ENCODE measurements at regions not wholly inside any gene's neighbourhood (a gene's known extent, or its start where the extent isn't known, plus 50 kb on each side); places are given as distances from the start of the nearest gene placed in this dataset.

DNA sequence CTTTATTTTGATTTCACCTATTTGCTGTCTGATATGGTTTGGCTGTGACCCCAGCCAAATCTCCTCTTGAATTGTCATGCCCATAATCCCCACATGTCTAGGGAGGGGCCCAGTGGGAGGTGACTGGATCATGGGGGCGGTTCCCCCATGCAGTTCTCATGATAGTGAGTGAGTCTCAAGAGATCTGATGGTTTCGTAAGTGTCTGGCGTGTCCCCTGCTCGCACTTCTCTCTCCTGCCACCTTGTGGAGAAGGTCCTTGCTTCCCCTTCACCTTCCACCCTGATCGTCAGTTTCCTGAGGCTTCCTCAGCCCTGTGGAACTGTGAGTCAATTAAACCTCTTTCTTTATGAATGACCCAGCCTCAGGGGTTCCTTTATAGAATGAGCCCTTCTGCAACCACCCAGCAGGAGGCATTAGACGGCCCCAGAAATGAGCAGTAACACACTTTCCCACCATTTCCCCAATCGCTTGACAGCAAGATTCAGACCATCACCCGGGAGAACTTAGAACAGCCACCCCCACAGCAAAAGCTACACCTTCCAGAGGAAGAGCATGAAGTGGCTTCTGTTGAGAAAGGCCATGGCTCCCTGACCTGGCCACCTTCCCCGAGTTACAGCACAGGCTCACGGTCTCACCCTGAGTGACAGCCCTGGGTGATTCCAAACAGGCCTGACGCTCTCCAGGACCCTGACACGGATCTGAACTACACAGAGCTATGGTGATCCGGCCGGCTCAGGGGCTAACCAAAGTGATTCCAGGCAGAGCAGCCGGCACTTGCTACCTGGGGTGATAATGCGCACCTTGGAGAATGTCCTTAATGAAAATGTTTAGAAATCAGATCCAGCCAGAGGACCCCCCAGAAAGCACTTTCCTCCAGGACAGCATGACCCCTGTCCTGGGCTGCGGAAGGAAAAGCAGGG lies 131.2 kb upstream of the CDH4 start:
- Mint-ChIP-seq H3K27ac (no peak overlapping the region), H3K4me3 (no peak overlapping the region), H3K9me3 (no peaks in the 10 kb centered on the region), H3K4me1 (ENCODE audit: low read depth) (peaks cover 3% of the 10 kb centered on the region), H3K36me3 (ENCODE audit: low read depth) (no peaks in the 10 kb centered on the region), H3K27me3 (peaks cover 11% of the 10 kb centered on the region)
- peak; percentile 37 for DNase-seq

DNA sequence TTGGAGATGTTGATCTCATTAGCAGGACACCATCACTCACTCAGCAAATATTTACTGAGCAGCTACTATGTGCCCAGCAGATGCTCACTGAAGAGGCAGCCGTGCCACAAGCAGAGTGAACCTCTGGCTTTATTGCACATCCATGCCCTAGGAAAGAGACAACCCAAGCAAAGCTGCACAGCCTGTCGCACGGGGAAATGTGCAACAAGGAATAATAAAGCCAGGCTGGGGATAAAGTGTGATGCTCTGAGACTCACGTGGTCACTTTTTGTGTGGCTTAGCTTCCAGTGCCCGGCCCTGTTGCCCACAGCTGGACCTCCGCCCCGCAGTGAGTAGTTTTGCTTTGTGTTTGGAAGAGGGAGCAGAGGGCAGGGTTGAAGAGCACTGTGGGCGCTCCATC lies 130.4 kb upstream of the CDH4 start:
- Mint-ChIP-seq H3K36me3 (ENCODE audit: low read depth) (no peaks in the 10 kb centered on the region), H3K27me3 (peaks cover 11% of the 10 kb centered on the region), H3K4me3 (no peak overlapping the region), H3K9me3 (no peaks in the 10 kb centered on the region), H3K4me1 (ENCODE audit: low read depth) (peaks cover 3% of the 10 kb centered on the region), H3K27ac (no peak overlapping the region)
- no peak for DNase-seq

DNA sequence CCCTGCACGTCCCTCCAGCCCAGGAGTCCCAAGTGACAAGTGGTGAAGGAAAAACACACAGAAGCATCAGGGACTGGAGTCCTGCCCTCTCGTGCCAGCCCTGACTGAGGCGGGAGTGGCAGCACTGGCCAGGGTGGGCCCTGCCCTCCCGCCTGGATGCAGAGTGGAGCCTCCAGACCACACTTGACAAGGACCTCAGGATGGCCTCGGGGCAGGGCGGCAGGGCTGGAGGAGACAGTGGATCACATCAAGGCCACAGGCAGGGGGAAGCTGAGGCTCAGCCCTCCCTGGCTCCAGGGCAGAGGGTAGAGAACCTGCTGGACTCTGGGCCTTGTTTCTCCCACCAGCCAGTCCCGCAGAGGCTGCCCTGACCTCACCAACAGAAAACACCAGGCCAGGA lies 128.8 kb upstream of the CDH4 start:
- H3K4me3 Mint-ChIP-seq: no peak overlapping the region
- no peak overlapping the region for H3K27ac Mint-ChIP-seq
- H3K4me1 Mint-ChIP-seq (ENCODE audit: low read depth): peaks cover 3% of the 10 kb centered on the region
- no peak for DNase-seq
- no peaks in the 10 kb centered on the region for H3K9me3 Mint-ChIP-seq
- peaks cover 11% of the 10 kb centered on the region for H3K27me3 Mint-ChIP-seq
- H3K36me3 Mint-ChIP-seq (ENCODE audit: low read depth): no peaks in the 10 kb centered on the region

DNA sequence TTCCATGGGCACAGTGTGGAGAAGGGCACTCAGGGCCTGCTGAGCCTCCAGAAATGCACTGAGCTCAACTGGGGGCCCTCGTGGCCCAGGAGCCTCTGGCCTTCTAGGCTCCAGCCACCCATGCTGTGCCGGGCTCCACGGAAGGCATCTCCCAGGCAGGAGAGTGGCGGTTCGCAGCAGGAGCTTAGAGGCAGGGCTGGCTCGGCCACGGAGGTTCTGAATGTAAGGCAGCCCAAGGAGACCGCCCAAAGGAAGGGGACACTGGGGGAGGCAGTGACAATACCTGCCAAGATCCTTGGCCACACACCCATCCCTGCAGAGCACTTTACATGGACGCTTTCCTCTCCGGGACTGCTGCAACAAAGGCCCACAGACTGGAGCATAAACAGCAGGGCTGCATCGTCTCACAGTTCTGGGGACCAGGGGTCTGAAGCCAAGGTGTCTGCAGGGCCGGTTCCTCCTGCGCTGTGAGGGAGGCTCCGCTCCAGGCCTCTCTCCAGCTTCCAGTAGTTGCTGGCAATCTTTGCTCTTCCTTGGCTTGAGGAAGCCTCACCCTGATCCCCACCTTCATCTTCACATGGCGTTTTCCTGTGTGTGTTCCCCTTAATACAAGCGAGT lies 128.2 kb upstream of the CDH4 start:
- H3K4me1 Mint-ChIP-seq (ENCODE audit: low read depth): peaks cover 3% of the 10 kb centered on the region
- no peaks in the 10 kb centered on the region for H3K9me3 Mint-ChIP-seq
- H3K27ac Mint-ChIP-seq: no peak overlapping the region
- no peak for DNase-seq
- H3K36me3 Mint-ChIP-seq (ENCODE audit: low read depth): no peaks in the 10 kb centered on the region
- H3K27me3 Mint-ChIP-seq: peaks cover 5% of the 10 kb centered on the region
- H3K4me3 Mint-ChIP-seq: no peak overlapping the region

DNA sequence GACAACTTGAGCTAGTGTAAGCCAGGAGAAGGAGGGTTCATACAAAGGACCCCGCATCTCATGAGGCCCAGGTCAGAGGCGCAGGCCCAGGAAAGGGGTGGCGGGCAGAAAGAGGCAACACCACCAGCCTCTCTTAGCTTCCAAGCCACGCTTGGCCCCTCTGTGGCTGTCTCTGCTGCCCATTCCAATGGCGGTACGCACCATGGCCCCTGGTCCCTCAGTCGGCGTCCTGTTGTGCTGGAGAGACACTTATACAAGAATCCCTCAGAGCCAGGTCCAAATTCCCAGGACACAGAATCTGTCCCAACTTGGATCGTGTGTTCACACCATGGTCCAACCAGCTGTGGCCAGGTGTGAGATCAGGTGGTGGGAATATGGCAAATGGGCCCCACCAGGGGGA lies 127.0 kb upstream of the CDH4 start:
- Mint-ChIP-seq H3K4me1 (ENCODE audit: low read depth) (peaks cover 5% of the 10 kb centered on the region), H3K36me3 (ENCODE audit: low read depth) (no peaks in the 10 kb centered on the region), H3K4me3 (no peak overlapping the region), H3K27ac (no peak overlapping the region), H3K9me3 (no peaks in the 10 kb centered on the region), H3K27me3 (no peaks in the 10 kb centered on the region)
- DNase-seq: no peak

DNA sequence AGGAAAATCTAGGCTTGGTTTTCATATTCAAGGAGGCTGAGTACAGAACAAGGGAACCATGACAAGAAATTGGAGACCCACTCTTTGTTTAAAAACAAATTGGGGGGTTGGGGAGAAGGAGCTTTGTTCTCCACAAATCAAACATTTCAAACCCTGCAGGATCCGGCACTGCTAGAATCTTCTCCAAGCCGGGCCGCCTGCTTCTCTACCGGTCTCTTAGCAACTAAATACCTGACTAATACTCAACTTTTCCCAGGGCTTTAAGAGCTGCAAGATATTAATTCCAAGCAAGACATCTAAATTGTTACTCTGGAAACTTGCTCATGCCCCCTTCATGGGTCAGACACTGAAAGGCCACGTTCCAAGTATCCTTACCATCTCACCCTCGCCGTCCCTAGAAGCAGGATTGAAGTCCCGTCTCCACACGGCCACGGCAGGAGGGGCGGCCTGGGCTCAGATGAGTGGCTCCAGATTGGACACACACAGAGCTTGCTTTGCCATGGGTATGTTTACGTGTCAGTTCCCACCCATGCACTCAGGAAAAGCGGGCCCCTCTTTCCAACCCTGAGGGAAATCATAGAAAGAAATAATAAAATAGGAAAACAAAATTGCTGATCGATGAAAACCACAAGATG lies 126.4 kb upstream of the CDH4 start:
- peaks cover 3% of the 10 kb centered on the region for H3K4me1 Mint-ChIP-seq (ENCODE audit: low read depth)
- no peak overlapping the region for H3K4me3 Mint-ChIP-seq
- H3K36me3 Mint-ChIP-seq (ENCODE audit: low read depth): no peaks in the 10 kb centered on the region
- no peak overlapping the region for H3K27ac Mint-ChIP-seq
- DNase-seq: no peak
- H3K27me3 Mint-ChIP-seq: peaks cover 4% of the 10 kb centered on the region
- no peaks in the 10 kb centered on the region for H3K9me3 Mint-ChIP-seq

DNA sequence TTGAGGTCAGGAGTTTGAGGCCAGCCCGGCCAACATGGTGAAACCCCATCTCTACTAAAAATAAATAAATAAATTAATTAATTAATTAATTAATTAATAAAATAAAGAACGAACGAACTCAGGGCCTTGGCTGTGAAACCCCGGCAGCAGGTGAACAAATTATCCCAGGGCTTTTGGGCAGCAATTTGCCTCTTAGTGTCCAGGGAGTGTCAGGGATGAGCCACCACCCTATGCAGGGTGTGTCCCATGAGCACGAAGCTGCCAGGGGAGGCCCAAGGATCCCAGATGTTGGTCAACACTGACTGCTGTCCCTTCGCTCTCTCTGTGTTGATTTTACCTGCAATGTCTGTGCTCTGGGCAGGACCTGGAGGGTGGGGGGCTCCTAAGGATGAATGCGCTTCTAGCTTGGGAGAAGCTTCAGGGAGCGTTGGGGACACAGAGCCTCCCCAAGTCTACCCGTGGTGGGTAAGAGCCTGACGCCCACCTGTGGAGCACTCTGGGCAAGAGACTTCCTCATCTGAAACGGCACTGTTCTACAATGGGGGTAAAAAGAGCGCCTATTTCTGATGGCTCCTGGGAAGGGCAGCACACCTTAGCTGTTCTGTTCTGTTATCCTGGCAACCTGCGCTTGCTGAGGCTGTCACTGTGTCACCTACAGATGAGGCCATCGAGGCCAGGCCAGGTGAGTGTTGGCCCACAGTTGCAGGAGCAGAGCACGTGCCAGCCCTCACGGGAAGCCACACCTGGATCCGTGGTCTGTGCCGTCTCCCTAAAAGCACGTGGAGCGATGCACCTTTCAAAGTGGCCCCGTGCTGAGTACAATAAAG lies 125.5 kb upstream of the CDH4 start:
- Mint-ChIP-seq H3K4me3 (no peak overlapping the region), H3K36me3 (ENCODE audit: low read depth) (no peaks in the 10 kb centered on the region), H3K27ac (no peak overlapping the region), H3K27me3 (peaks cover 7% of the 10 kb centered on the region), H3K9me3 (no peaks in the 10 kb centered on the region), H3K4me1 (ENCODE audit: low read depth) (peaks cover 1% of the 10 kb centered on the region)
- DNase-seq: no peak

DNA sequence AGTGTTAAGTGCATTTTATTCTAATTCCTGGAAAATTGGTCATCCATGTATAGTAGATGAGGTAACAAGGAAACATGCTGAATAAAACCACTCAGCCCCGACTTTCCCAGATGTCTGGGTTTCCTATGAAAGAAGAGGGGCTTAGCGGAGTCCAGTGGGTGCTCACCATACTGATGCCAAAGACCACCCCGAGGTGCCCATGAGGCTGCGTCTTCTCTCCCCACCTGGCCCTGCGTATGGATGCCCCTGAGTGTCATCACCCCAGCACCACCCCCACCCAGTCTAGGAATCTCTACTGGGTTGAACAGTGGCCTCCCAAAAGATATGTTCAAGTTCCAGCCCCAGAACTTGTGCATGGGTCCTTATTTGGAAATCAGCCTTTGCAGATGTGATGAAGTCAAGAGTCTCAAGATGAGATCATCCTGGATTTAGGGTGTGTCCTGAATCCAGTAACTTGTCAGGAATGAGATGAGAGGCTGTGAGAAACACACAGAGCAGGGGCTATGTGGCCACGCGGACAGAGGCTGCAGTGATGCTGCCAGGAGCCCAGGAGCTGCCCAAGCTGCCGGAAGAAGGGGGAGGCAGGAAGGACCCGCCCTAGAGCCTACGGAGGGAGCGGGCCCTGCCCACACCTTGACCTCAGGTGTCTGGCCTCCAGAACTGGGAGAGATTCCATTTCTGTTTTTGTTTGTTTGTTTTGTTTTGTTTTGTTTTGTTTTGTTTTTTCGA lies 124.6 kb upstream of the CDH4 start:
- H3K27ac Mint-ChIP-seq: no peak overlapping the region
- H3K4me1 Mint-ChIP-seq (ENCODE audit: low read depth): peaks cover 1% of the 10 kb centered on the region
- H3K36me3 Mint-ChIP-seq (ENCODE audit: low read depth): no peaks in the 10 kb centered on the region
- DNase-seq: no peak
- H3K4me3 Mint-ChIP-seq: no peak overlapping the region
- H3K9me3 Mint-ChIP-seq: no peaks in the 10 kb centered on the region
- H3K27me3 Mint-ChIP-seq: peaks cover 7% of the 10 kb centered on the region

DNA sequence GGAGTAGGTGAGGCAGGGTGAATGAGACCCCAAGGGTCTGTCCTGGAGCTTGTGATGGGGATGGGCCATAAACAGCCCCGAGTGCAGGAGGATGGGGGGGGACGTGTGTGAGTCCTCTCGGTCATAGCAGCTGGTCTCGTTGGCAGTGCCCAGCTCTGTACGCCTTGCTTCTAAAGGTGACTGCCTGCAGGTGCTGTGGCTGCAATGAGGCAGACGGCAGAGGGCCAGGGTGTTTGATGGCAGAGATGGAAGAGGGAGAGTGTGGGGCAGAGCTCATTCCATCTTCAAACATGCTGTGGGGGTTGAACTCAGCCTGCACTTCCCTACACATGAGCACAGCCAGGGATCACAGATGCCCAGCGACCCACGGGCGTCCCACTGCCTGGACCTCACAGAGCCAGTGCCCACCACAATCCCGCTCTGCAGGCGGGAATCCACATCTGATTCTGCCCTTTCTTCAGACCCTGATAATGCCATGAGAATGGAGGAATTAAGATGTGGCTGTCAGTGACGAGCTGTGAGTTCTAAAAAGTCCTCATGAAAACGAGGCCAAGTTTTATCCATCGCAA lies 123.3 kb upstream of the CDH4 start:
- H3K4me1 Mint-ChIP-seq (ENCODE audit: low read depth): peaks cover 1% of the 10 kb centered on the region
- H3K4me3 Mint-ChIP-seq: no peak overlapping the region
- H3K9me3 Mint-ChIP-seq: no peaks in the 10 kb centered on the region
- H3K27ac Mint-ChIP-seq: no peak overlapping the region
- no peak for DNase-seq
- H3K36me3 Mint-ChIP-seq (ENCODE audit: low read depth): no peaks in the 10 kb centered on the region
- peaks cover 13% of the 10 kb centered on the region for H3K27me3 Mint-ChIP-seq

DNA sequence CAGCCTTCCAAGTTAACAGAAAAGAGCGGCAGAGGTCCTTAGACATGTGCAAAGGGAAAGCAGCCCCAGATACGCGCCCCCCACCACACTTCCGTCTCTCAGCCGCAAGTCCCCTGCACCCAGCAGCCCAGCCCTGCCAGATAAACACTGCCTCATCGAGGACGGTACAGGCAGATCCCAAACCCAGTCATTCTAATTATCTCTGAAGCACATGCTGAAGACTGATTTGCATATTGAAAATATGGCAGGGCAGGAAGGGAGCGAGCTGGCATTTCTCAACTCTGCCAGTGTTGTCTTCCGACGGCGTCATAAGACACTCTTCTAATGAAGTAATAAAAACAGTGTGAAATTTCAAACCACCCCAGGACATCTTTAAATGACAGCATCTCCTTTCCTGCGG lies 122.8 kb upstream of the CDH4 start:
- H3K27ac Mint-ChIP-seq: no peak overlapping the region
- peaks cover 1% of the 10 kb centered on the region for H3K4me1 Mint-ChIP-seq (ENCODE audit: low read depth)
- H3K27me3 Mint-ChIP-seq: peaks cover 15% of the 10 kb centered on the region
- no peaks in the 10 kb centered on the region for H3K9me3 Mint-ChIP-seq
- no peak for DNase-seq
- H3K4me3 Mint-ChIP-seq: no peak overlapping the region
- no peaks in the 10 kb centered on the region for H3K36me3 Mint-ChIP-seq (ENCODE audit: low read depth)

DNA sequence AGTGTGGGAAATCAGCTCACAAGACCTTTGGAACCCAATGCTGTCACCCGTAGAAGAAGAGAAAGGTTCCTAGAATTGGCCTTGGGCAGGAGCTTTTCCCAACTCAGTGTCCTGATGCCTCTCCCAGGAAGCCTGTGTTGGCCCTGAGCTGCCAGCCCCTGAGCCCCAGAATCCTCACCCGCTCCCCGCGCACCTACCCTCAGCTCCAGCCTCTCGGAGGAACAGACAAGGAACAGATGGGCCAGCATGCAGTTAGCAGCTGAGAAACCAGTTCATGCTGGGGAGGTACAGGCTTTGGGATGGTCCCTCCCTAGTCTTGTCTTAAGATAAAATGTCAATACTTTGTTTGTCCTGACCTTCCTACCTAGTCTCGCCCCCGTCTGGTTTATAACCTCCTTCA lies 121.9 kb upstream of the CDH4 start:
- no peaks in the 10 kb centered on the region for H3K9me3 Mint-ChIP-seq
- H3K27me3 Mint-ChIP-seq: peaks cover 15% of the 10 kb centered on the region
- DNase-seq: no peak
- H3K4me1 Mint-ChIP-seq (ENCODE audit: low read depth): peaks cover 1% of the 10 kb centered on the region
- no peak overlapping the region for H3K27ac Mint-ChIP-seq
- H3K36me3 Mint-ChIP-seq (ENCODE audit: low read depth): no peaks in the 10 kb centered on the region
- no peak overlapping the region for H3K4me3 Mint-ChIP-seq

DNA sequence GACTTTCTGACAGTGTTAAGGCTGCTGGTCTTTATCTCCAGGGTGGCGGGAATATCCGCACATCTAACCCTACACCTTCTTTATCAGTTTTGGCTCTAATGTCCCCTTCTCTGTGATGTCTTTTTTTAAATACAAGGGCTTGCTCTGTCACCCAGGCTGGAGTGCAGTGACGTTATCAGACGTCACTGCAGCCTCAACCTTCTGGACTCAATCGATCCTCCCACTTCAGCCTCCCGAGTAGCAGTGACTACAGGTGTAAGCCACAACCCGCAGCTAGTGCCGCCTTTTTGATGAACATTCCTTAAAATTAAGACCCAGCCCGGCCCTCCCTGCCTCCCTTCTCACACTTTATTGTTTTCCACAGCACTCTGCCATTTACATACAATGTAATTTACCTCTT lies 120.1 kb upstream of the CDH4 start:
- no peak for DNase-seq
- no peaks in the 10 kb centered on the region for H3K9me3 Mint-ChIP-seq
- no peak overlapping the region for H3K27ac Mint-ChIP-seq
- H3K4me3 Mint-ChIP-seq: no peak overlapping the region
- H3K27me3 Mint-ChIP-seq: peaks cover 20% of the 10 kb centered on the region
- no peaks in the 10 kb centered on the region for H3K36me3 Mint-ChIP-seq (ENCODE audit: low read depth)
- H3K4me1 Mint-ChIP-seq (ENCODE audit: low read depth): peaks cover 1% of the 10 kb centered on the region

DNA sequence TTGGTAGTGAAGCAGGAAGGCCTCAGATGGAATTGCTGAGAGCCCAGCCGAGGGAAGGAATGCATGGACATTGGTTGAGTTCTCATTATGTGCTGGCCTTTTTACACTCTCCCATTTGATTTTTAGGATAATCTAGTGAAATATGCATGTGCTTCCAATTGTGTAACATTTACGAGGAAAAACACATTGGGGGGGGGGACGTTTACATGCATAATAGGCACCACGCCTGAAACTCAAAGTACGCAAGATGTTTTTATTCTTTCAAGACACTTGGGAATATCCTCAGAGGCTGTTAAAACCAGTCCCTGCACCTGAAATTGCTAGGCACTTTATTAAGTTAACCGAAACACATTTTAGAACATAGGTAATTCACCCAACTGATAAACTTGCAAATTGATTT lies 118.5 kb upstream of the CDH4 start:
- H3K27me3 Mint-ChIP-seq: peaks cover 20% of the 10 kb centered on the region
- no peak overlapping the region for H3K4me3 Mint-ChIP-seq
- H3K36me3 Mint-ChIP-seq (ENCODE audit: low read depth): no peaks in the 10 kb centered on the region
- DNase-seq: no peak
- H3K4me1 Mint-ChIP-seq (ENCODE audit: low read depth): peaks cover 1% of the 10 kb centered on the region
- H3K27ac Mint-ChIP-seq: no peak overlapping the region
- H3K9me3 Mint-ChIP-seq: no peaks in the 10 kb centered on the region
